Hindlimb muscle (tissue), 1 donor: ENCODE measurements at regions not wholly inside any gene's neighbourhood (a gene's known extent, or its start where the extent isn't known, plus 50 kb on each side); places are given as distances from the start of the nearest gene placed in this dataset.

Experiments used
- DNase-seq: peaks from one replicate; pipeline ENCODE4 v3.0.0-alpha.2; 2013

DNA sequence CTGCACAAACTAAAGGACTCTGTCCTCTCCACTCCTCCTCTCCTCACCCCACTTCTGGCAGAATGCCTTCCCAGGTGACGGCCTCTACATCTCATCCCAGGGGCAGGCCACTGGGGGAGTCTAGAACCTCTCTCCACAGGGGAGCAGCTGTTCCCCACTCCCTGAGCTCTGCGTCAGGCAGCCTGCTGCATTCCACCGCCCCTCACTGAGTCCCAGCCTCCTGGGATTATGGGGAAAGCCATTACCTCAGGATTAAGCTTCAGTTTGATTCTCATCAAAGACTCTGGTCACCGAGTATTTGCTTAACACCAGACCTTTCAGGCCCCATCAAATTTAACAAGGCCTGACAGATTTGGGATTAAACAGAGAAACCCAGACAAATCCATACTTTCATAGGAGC is 405.9 kb downstream of the NXPE2 start:
- no peak for DNase-seq

DNA sequence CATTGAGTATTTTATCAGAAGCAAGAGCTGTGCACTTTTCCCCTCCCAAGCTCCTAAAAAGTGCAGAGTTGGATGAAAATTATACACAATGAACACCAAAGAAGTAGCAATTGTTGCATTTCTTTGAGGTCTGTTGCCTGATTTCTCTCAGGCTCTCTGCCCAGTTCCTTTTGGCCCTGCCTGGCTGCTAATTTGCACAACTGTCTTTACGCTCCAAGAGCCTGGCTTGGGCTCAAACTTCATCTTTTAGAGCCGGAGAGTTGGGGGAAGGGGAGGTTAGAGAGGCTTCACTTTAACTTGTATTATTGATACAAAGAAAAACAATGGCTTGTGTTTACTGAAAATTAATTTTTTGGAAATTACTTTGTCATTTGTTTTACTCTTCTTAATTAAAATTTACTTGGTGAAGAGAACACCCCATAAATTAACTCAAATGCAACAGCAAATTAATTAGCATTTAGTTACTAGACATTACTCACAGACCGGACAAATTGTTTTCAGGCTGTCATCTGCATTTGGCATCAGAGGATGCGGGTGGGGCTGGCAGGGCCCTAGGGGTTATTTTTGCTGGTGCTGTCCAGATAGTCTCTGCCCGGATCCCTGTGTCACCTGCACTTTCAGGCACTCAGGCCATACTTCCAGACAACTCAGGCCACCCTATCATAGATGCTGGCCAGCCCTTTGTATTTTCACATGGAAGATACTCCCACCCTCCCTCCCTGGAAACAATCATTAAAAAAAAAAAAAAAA is 407.3 kb downstream of the NXPE2 start:
- peak; percentile 52 for DNase-seq

DNA sequence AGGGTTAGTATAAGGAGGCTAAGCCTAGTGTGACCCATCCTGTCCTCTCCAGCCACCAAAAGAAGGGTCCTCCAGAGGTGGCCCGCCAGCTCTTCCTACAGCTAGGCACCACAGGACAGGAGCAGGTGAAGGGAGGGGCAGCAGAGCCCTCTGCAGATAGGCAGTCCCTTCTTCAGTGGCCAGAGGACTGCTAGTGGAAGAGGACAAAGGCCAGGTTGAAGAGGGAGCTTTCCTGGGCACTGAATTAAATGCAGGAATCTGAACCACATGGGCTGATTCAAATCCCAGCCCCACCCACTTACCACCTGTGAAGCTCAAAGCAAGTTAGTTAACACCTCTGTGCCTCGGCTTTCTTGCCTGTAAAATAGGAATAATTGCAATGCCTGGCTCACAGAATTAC is 409.5 kb downstream of the NXPE2 start:
- DNase-seq = no peak

DNA sequence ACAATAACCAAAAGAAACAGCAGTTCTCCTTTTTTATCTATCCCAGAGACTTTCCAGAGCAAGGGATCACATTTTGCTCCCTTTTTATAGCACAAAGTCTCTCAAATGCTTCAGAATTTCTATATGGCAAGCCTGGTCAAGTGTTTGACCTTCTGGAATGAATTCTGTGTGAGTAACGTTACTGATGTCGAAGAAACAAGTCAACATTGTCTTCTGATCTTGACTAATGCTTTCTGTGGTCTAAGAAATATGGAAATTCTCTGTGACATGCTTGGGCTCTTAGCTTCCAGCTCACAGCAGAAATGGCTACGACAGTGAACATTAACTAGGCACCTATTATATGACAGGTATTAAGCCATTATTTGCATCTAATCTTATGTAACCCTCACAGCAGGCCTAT is 411.7 kb downstream of the CADM1 start:
- DNase-seq = no peak

DNA sequence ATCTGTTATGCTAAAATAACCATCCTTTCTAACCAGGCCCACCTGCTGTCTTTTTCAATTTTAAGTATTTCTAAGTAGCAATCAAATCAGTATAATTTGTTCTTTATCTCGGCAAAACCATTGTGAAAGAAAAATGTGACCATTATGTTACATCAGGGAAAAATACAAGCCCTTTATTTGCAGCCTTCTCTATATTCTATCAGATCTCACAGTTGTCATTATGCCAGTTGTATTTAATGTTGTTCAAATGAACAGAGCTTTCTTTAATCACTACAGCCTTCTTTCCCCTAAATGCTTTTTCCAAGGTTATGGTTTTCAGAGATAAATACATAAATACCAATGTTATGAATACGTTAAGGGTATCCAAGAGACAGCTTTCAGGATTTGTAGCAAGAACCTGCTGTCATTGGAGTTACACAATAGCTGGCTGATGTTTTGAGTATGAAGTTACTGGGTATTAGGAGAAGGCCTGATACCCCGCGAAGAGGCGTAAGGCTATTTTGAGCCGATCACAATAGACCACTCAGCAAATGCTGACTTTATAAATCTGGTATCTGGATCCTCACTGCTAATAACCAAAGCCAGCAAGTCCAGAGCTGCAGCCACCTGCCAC is 406.3 kb downstream of the CADM1 start:
- DNase-seq = no peak

DNA sequence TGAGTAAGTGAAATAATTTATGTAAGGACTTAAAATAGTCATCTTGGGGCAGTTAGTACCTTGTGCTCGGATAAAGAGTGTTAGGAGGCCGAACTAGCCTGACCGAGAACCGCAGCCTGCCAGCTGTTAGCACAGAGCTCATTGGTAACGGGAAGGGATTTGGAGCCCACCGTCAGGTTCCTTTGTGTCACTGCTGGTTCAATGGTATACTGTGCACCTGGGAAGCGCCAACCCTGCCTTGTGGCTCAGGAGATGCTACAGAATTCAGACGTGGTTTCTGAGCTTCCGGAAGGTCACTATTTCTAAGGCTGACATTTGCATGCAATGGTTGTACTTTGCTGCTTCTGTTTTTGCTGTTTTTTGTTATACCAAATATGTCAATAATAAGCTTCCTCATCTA is 403.5 kb downstream of the CADM1 start:
- DNase-seq = no peak

DNA sequence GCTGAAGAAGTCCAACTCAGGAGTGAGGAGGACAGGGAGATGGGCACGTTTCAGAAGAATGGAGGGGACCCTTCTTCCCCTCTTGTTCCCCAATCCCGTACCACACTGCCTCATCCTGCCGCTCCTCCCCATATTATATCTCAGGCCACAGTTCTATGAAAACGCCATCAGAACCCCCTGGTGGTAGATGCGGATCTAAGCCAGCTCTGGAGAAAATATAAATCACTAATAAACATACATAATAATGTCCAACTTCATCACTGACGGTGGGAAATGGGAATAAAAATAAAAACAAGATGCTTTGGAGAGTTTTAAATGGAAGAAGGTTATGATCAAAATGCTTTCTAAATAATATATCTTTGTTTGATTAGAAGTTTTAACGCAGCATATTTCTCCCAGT is 400.3 kb downstream of the CADM1 start:
- no peak for DNase-seq

DNA sequence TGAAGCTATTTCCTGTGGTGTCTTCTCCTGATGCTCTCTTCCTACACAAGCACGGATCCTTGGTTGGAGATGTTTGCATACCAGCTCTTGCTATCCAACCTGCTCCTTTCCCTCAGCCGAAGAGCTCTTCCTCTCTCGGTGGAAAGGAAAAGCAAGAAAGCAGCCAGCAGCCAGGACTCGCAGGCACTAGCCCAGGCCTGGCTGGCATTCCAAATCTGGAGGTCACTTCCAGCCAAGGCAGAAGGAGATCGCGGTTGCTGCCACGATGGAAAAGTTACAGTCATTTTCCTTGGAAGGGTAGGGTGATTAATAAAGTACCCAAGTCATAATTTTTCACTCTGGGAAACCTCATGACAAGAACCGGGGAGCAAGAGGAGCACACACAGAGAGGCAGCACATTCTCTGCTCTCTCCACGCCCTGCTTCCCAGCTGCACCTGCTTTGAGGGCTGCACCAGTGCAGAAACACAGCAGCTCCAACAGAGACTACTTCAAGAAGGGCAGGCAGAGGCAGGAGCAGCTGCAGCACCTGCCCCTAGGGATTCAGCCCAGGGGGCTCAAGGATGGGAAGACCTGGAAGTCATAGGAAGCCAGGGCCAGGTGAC is 399.3 kb downstream of the CADM1 start:
- DNase-seq = peak; percentile 33

DNA sequence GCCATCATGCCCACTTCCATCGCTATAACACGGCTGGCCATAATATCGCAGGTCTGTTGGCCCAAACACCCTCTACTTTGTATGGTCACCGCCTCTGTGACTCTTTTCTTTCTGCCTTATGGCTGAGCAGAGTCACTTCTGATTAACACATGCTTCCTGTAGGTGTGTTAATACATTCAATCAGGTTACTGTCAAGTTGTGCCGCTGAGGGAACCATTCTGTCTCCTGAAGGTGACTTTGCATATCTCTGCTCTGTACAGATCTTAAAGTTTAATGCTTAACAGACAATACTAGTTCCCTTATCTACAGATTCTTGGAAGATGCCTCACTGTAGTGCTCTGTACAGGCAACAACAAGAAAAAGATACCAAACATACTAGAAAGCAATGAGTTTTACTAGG is 393.1 kb downstream of the CADM1 start:
- DNase-seq = no peak

DNA sequence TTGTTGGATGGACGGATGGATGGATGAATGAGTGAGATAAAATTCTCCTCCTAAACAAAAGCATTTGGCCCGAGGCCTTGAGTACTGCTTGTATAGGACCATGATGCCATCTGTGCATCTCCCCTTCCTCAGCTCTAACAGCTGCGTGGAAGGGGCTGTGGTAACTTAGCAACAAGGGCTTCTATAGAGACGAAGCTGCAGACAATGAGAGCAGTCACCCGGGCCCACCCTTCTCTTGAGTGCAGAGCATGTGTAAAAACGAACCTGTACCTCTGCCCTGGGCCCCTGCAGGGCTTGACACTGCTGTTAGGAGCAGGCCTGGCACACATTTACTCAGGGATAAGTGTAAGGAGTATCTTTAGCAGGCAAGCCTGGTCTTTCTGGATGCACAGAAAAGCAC is 391.5 kb downstream of the CADM1 start:
- no peak for DNase-seq

DNA sequence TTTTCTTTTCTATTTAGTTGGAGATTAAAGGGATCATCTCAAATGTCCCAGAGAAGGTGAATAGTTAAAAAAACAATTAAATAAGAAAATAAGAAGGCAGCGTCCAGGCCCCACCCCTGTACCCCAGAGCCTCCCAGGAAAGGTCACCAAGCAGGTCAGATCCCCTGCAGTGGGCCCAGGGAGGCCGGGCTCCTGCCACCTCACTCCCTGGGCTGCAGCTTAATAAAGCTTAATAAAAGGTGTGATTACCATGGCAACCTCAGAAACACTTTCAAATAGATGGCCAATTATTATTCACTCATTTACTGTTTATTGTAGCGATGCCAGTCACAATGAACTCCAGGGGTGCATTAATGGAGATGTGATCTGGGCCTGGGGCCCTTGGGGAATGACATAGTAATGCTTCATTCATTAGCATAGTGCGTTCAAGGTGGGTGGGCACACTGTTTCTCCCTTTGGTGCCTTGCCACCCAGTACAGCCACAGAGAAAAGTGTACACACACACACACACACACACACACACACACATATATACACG is 386.2 kb downstream of the CADM1 start:
- no peak for DNase-seq

DNA sequence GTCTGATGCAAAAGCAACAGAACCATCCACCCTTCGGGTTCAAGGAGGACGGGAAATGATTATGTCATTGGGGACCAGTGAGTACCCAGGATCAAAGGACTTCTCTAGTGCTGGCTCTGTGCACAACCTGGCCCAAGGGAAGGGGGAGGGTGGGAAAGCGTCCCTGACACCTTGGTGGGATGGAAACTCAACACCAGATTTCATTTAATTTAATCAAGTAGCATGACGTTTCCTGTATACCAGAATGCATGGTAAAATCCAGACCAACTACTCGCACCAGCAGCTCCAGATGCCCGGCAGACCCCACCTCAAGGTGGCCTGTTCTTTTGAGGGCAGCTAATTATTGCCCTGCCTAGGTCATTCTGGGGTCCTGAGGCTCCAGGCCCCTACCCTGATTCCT is 385.1 kb downstream of the CADM1 start:
- DNase-seq = no peak
